A172 (cell line): ENCODE measurements at regions not wholly inside any gene's neighbourhood (a gene's known extent, or its start where the extent isn't known, plus 50 kb on each side); places are given as distances from the start of the nearest gene placed in this dataset.

ENCODE experiments used
- DNase-seq: peaks from one replicate; pipeline ENCODE4 v3.0.0-alpha.2; 2015; ENCODE audit warnings: low spot score

- no peak for DNase-seq
These were observed 282.1 kb downstream of the NFIB start for GRCh38 chr9:14031810-14032209.

GRCh38 chr9:14031060-14031414, 282.9 kb downstream of the NFIB start:
- no peak for DNase-seq

- DNase-seq: peak; percentile 16
These were observed 283.4 kb downstream of the NFIB start for GRCh38 chr9:14030375-14031059.

- no peak for DNase-seq
These were observed 284.1 kb downstream of the NFIB start for GRCh38 chr9:14029806-14030374.

GRCh38 chr9:14027116-14027800, 286.7 kb downstream of the NFIB start:
- no peak for DNase-seq

- no peak for DNase-seq
These were observed 288.2 kb downstream of the NFIB start for GRCh38 chr9:14025741-14026140.

GRCh38 chr9:14023285-14023684, 290.7 kb downstream of the NFIB start:
- DNase-seq: no peak

- no peak for DNase-seq
These were observed 291.9 kb downstream of the NFIB start for GRCh38 chr9:14021871-14022525.

- DNase-seq: peak; percentile 38
These were observed 295.9 kb downstream of the NFIB start for GRCh38 chr9:14018081-14018480.

- no peak for DNase-seq
These were observed 299.2 kb downstream of the NFIB start for GRCh38 chr9:14014744-14015143.

GRCh38 chr9:14014218-14014617, 299.7 kb downstream of the NFIB start:
- no peak for DNase-seq

GRCh38 chr9:14011799-14012560, 302.0 kb downstream of the NFIB start:
- no peak for DNase-seq

- no peak for DNase-seq
These were observed 306.7 kb downstream of the NFIB start for GRCh38 chr9:14007190-14007769.

GRCh38 chr9:14006386-14007187, 307.4 kb downstream of the NFIB start:
- no peak for DNase-seq

GRCh38 chr9:14004110-14004509, 309.8 kb downstream of the NFIB start:
- no peak for DNase-seq

- DNase-seq: no peak
These were observed 319.7 kb downstream of the NFIB start for GRCh38 chr9:13994240-13994639.

GRCh38 chr9:13993632-13994185, 320.2 kb downstream of the NFIB start:
- no peak for DNase-seq

- DNase-seq: no peak
These were observed 321.5 kb downstream of the NFIB start for GRCh38 chr9:13992138-13993088.

- DNase-seq: no peak
These were observed 322.5 kb downstream of the NFIB start for GRCh38 chr9:13991395-13991794.
